ENCODE measurements at regions not wholly inside any gene's neighbourhood (a gene's known extent, or its start where the extent isn't known, plus 50 kb on each side); places are given as distances from the start of the nearest gene placed in this dataset.
A peak's percentile ranks its signal among the peaks of the same experiment; 100 is the strongest.

DNA sequence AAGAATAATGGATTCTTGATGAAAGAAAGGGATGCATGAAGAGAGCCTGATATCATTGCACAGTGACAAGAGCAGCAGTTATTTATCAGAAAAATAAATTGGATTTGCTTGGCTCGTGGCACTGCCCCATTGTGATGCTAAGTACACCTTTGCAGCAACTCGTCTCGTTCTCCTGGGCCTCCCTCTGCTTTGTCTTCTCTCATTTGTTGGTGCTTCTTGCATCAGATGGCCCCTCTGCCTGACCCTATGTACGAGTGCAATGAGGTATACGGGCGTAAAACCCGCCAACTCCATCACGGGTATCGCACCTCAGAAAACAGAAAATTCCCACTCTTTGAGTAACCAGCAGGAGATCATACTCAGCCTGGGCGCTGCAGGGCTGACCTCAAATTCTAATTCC is 107.2 kb upstream of the C10orf90 start:
- no peak overlapping the region for H3K27ac ChIP-seq (ENCODE audit: low read depth, low read length)
- H2AFZ ChIP-seq (ENCODE audit: low read length): peak overlapping the region; percentile 48
- ChIA-PET POLR2A (ENCODE audit: partially characterized antibody) (no interaction called here), CTCF (ENCODE audit: partially characterized antibody) (no interaction called here)
- H3K4me2 ChIP-seq (ENCODE audit: insufficient read depth in 1 of 2, low read depth in 2 of 2, low read length in 2 of 2): peak overlapping the region; percentile 16 to 17; a peak in 2 of 4 replicates
- H3K27me3 ChIP-seq (replicated peaks in 1 of 4; ENCODE audit: control insufficient read depth in 3 of 4, extremely low read depth in 1 of 4, insufficient read depth in 3 of 4, low read length in 3 of 4): no peaks in the 10 kb centered on the region; a peak in 1 of 7 replicates
- H4K5ac ChIP-seq (ENCODE audit: insufficient read length, low read depth, low read length): no peak overlapping the region
- H2BK20ac ChIP-seq (ENCODE audit: low read length): no peak overlapping the region
- no peak overlapping the region for H3K56ac ChIP-seq (replicated peaks; ENCODE audit: insufficient read length, low read depth, low read length)
- no peaks in the 10 kb centered on the region for H3K36me3 ChIP-seq (ENCODE audit: control insufficient read depth in 2 of 4, insufficient read depth in 4 of 4, low read length in 3 of 4)
- FAIRE-seq (no peak), DNase-seq (ENCODE audit: low read depth in 1 of 2, low spot score in 2 of 2) (no peak)
- peaks cover 0 to 6% (median 0%) of the 10 kb centered on the region in 4 experiments; a peak in 1 of 7 replicates for H3K4me1 ChIP-seq (replicated peaks in 1 of 4; ENCODE audit: control insufficient read depth in 3 of 4, insufficient read depth in 4 of 4, low read length in 3 of 4)
- H2BK120ac ChIP-seq (replicated peaks; ENCODE audit: low read depth, low read length): no peak overlapping the region
- H3K9ac ChIP-seq (replicated peaks in 1 of 4; ENCODE audit: extremely low read depth in 1 of 4, low read depth in 3 of 4, low read length in 3 of 4): no peak overlapping the region
- no peak overlapping the region for H2BK15ac ChIP-seq (ENCODE audit: low read length)
- 0 out of 2 replicates have a peak overlapping the region, but pooled peaks have one; percentile 42 for H2BK12ac ChIP-seq (ENCODE audit: low read depth, low read length)
- no peak overlapping the region for H3K14ac ChIP-seq (ENCODE audit: insufficient read length)
- H4K91ac ChIP-seq (replicated peaks; ENCODE audit: insufficient read length, low read length): no peak overlapping the region
- H3K18ac ChIP-seq (ENCODE audit: extremely low read depth, low read length): no peak overlapping the region
- 0 out of 8 replicates have a peak overlapping the region, but pooled peaks of 1 of the 4 experiments have one; percentile 0 for H3K4me3 ChIP-seq (ENCODE audit: extremely low read depth in 1 of 4, insufficient read depth in 2 of 4, low read depth in 3 of 4, low read length in 4 of 4)
- no peaks in the 10 kb centered on the region for H4K20me1 ChIP-seq (replicated peaks in 1 of 2; ENCODE audit: control insufficient read depth in 1 of 2, insufficient read depth in 2 of 2, low read length in 2 of 2)
- no peak overlapping the region for H2AK5ac ChIP-seq (ENCODE audit: low read depth, low read length)
- no peak overlapping the region for H2BK5ac ChIP-seq (ENCODE audit: low read depth, low read length)
- no peaks in the 10 kb centered on the region for H3K9me3 ChIP-seq (ENCODE audit: insufficient read depth in 2 of 2, low read depth in 1 of 2, low read length in 1 of 2)
- H4K8ac ChIP-seq (ENCODE audit: extremely low read depth, insufficient read depth, low read length): no peak overlapping the region
- no peak overlapping the region for H3K23ac ChIP-seq (ENCODE audit: insufficient read length)
- H3K4ac ChIP-seq (replicated peaks; ENCODE audit: insufficient read length, low read depth, low read length): no peak overlapping the region
- H3K79me1 ChIP-seq (ENCODE audit: low read depth, low read length): no peaks in the 10 kb centered on the region
- WGBS, 2 experiments (ENCODE audit: extremely low coverage in 1 of 2, insufficient coverage in 1 of 2, insufficient read length in 1 of 2, insufficient replicate concordance in 2 of 2, low coverage in 1 of 2, low lambda C conversion rate in 2 of 2, missing lambda C conversion rate in 1 of 2): 65% methylated on average over 10 of the region's 10 CpGs; no CpG with 5 or more reads in 1 of the 2 experiments
- H3K23me2 ChIP-seq (ENCODE audit: low read depth, low read length): no peaks in the 10 kb centered on the region
- H3K79me2 ChIP-seq (ENCODE audit: control insufficient read depth in 1 of 2, insufficient read depth in 2 of 2, low read length in 2 of 2): no peaks in the 10 kb centered on the region
- TF ChIP-seq YY1 (IDR thresholded peaks at IDR 0.05; ENCODE audit: low read depth, low read length) (no peak), E2F6 (IDR thresholded peaks at IDR 0.05) (peak; percentile 28; the same call in 1 of the 2 replicates), CEBPB (IDR thresholded peaks at IDR 0.05; ENCODE audit: low read depth, low read length) (peak; percentile 40; the same call in 1 of the 2 replicates)

All from H1 (cell line).